Glutamatergic neuron (in vitro differentiated cells): ENCODE measurements at regions not wholly inside any gene's neighbourhood (a gene's known extent, or its start where the extent isn't known, plus 50 kb on each side); places are given as distances from the start of the nearest gene placed in this dataset.

Experiments
- DNase-seq: peaks from one replicate; pipeline ENCODE4 v3.0.0; 2022
- H3K27ac Mint-ChIP-seq: one replicate; pipeline ENCODE4 v1.8.0; 2020; ENCODE audit warnings: mild to moderate bottlenecking, mixed read lengths, inconsistent platforms; ENCODE audit not compliant: unreplicated experiment
- H3K27me3 Mint-ChIP-seq: one replicate; pipeline ENCODE4 v1.8.0; 2020; ENCODE audit warnings: mild to moderate bottlenecking, moderate library complexity, mixed read lengths, inconsistent platforms; ENCODE audit not compliant: unreplicated experiment
- H3K36me3 Mint-ChIP-seq: one replicate; pipeline ENCODE4 v1.8.0; 2020; ENCODE audit warnings: mild to moderate bottlenecking, mixed read lengths, inconsistent platforms; ENCODE audit not compliant: unreplicated experiment
- H3K4me1 Mint-ChIP-seq: one replicate; pipeline ENCODE4 v1.8.0; 2020; ENCODE audit warnings: mild to moderate bottlenecking, low read depth, mixed read lengths, inconsistent platforms; ENCODE audit not compliant: unreplicated experiment
- H3K4me3 Mint-ChIP-seq: one replicate; pipeline ENCODE4 v1.8.0; 2020; ENCODE audit warnings: mild to moderate bottlenecking, mixed read lengths, inconsistent platforms; ENCODE audit not compliant: unreplicated experiment
- H3K9me3 Mint-ChIP-seq: one replicate; pipeline ENCODE4 v1.8.0; 2020; ENCODE audit warnings: mild to moderate bottlenecking, moderate library complexity, mixed read lengths, inconsistent platforms; ENCODE audit not compliant: unreplicated experiment
- TF ChIP-seq, protein P1 (sequence below): fragments of 200-600 bp; sonication (generic); IDR thresholded peaks from one replicate; pipeline ENCODE4 v1.5.0; 2021; ENCODE audit not compliant: partially characterized antibody, unreplicated experiment

- no peaks in the 10 kb centered on the region for H3K36me3 Mint-ChIP-seq
- TF ChIP-seq, protein P1, sequence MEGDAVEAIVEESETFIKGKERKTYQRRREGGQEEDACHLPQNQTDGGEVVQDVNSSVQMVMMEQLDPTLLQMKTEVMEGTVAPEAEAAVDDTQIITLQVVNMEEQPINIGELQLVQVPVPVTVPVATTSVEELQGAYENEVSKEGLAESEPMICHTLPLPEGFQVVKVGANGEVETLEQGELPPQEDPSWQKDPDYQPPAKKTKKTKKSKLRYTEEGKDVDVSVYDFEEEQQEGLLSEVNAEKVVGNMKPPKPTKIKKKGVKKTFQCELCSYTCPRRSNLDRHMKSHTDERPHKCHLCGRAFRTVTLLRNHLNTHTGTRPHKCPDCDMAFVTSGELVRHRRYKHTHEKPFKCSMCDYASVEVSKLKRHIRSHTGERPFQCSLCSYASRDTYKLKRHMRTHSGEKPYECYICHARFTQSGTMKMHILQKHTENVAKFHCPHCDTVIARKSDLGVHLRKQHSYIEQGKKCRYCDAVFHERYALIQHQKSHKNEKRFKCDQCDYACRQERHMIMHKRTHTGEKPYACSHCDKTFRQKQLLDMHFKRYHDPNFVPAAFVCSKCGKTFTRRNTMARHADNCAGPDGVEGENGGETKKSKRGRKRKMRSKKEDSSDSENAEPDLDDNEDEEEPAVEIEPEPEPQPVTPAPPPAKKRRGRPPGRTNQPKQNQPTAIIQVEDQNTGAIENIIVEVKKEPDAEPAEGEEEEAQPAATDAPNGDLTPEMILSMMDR, result no peak
- no peak overlapping the region for H3K4me3 Mint-ChIP-seq
- H3K9me3 Mint-ChIP-seq, result peaks cover 2% of the 10 kb centered on the region
- no peaks in the 10 kb centered on the region for H3K4me1 Mint-ChIP-seq
- H3K27ac Mint-ChIP-seq, result no peak overlapping the region
- DNase-seq, result no peak
- H3K27me3 Mint-ChIP-seq, result no peaks in the 10 kb centered on the region
Observed at GRCh38 chr6:67875877-67876383, 759.2 kb upstream of the ADGRB3 start.

GRCh38 chr6:67870321-67870720 is 764.8 kb upstream of the ADGRB3 start:
- DNase-seq, result no peak
- no peaks in the 10 kb centered on the region for H3K4me1 Mint-ChIP-seq
- H3K27me3 Mint-ChIP-seq, result no peaks in the 10 kb centered on the region
- H3K4me3 Mint-ChIP-seq, result no peak overlapping the region
- TF ChIP-seq, protein P1, result no peak
- peaks cover 2% of the 10 kb centered on the region for H3K9me3 Mint-ChIP-seq
- H3K36me3 Mint-ChIP-seq, result no peaks in the 10 kb centered on the region
- no peak overlapping the region for H3K27ac Mint-ChIP-seq

- H3K9me3 Mint-ChIP-seq, result peaks cover 2% of the 10 kb centered on the region
- no peaks in the 10 kb centered on the region for H3K36me3 Mint-ChIP-seq
- no peak overlapping the region for H3K27ac Mint-ChIP-seq
- H3K4me1 Mint-ChIP-seq, result no peaks in the 10 kb centered on the region
- no peak overlapping the region for H3K4me3 Mint-ChIP-seq
- TF ChIP-seq, protein P1, result no peak
- no peak for DNase-seq
- H3K27me3 Mint-ChIP-seq, result no peaks in the 10 kb centered on the region
Observed at GRCh38 chr6:67863346-67863745, 771.7 kb upstream of the ADGRB3 start.

DNA sequence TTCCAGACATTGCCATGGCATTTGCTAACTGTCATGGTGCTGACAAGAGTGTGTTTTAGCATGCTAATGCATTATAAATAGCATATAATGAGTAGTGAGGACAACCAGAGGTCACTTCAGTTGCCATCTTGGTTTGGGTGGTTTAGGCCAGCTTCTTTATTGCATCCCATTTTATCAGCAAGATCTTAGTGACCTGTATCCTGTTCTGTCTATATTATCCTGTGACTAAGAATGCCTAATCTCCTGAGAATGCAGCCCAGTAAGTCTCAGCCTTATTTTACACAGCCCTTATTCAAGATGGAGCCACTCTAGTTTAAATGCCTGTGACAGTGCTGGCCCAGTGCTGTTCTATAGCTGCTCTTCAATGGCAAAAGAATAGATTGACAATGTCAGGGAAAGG is 781.0 kb upstream of the ADGRB3 start:
- no peak overlapping the region for H3K27ac Mint-ChIP-seq
- peaks cover 4% of the 10 kb centered on the region for H3K27me3 Mint-ChIP-seq
- H3K9me3 Mint-ChIP-seq, result no peaks in the 10 kb centered on the region
- peaks cover 3% of the 10 kb centered on the region for H3K4me1 Mint-ChIP-seq
- TF ChIP-seq, protein P1, result no peak
- no peak for DNase-seq
- peaks cover 4% of the 10 kb centered on the region for H3K36me3 Mint-ChIP-seq
- H3K4me3 Mint-ChIP-seq, result no peak overlapping the region

GRCh38 chr6:67839818-67840217 is 795.3 kb upstream of the ADGRB3 start:
- no peak for DNase-seq
- Mint-ChIP-seq H3K27me3 (no peaks in the 10 kb centered on the region), H3K36me3 (peaks cover 18% of the 10 kb centered on the region), H3K4me1 (peaks cover 3% of the 10 kb centered on the region), H3K9me3 (peaks cover 4% of the 10 kb centered on the region), H3K27ac (no peak overlapping the region), H3K4me3 (no peak overlapping the region)
- TF ChIP-seq, protein P1, result no peak
